ENCODE measurements at regions not wholly inside any gene's neighbourhood (a gene's known extent, or its start where the extent isn't known, plus 50 kb on each side); places are given as distances from the start of the nearest gene placed in this dataset.

GRCh38 chr3:161766331-161766730, 269.7 kb downstream of the OTOL1 start:
- TF ChIP-seq CTCF (IDR thresholded peaks at IDR 0.05) (no peak), POLR2AphosphoS5 (IDR thresholded peaks at IDR 0.05) (no peak), EP300 (IDR thresholded peaks at IDR 0.05) (no peak), POLR2A (IDR thresholded peaks at IDR 0.05) (no peak)
